K562 (cell line): ENCODE measurements at regions not wholly inside any gene's neighbourhood (a gene's known extent, or its start where the extent isn't known, plus 50 kb on each side); places are given as distances from the start of the nearest gene placed in this dataset.

Experiments used
- CHCHD3 ChIP-seq: fragments of 250-450 bp; sonication (Bioruptor Pico); IDR thresholded peaks from 2 replicates; pipeline ENCODE4 v2.1.2; 2022; ENCODE audit warnings: mild to moderate bottlenecking
- SRF ChIP-seq, 2 experiments: fragments of 250-450, 450-650 bp in 1 of 2; sonication (Bioruptor Pico) in 1 of 2; sonication (generic) in 1 of 2; formaldehyde crosslinking; IDR thresholded peaks; 2 replicates each; pipeline versions ENCODE4 v1.5.0 to v1.5.1; 2020 to 2022; ENCODE audit warnings: mild to moderate bottlenecking in 1 of 2, missing genetic modification reagents in 1 of 2

DNA sequence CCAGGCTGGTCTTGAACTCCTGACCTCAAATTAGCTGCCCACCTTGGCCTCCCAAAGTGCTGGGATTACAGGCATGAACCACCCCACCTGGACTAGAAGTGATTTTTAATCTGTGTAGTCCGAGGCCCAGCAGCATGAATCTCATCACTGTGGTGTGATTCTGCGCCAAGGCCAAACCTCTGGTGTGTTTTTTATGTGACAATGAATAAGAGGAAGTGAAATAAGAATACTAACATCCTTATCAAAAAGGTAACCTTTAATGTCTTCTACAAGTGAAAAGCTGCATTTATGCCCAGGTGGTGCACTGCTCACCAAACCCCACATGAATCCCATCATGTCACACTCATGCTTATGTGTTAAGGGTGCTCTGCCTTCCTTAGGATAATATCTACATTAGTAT, 77.1 kb upstream of the OR9Q1 start:
- no peak for TF ChIP-seq SRF (CRISPR knock-in tag; IDR thresholded peaks at IDR 0.05)
- TF ChIP-seq CHCHD3 (CRISPR knock-in tag): no peak
